PC-3 (cell line): ENCODE measurements at regions not wholly inside any gene's neighbourhood (a gene's known extent, or its start where the extent isn't known, plus 50 kb on each side); places are given as distances from the start of the nearest gene placed in this dataset.
"Not testable (repeated sequence)": the region's sequence is repeated elsewhere in the genome, so short reads cannot be mapped to it uniquely, and the experiment has no call there.

ENCODE experiments used
- ATAC-seq: fragments of 200-7000 bp; cut with Tn5 transposase; 2 replicates; pipeline ENCODE4 v1.9.1; 2020; ENCODE audit warnings: mild to moderate bottlenecking, moderate library complexity
- BruUV-seq: library from RNA; stranded (reverse); fragments of 400-500 nt; replicated peaks from 2 replicates; lab custom pipeline; 2021; lab: Mats Ljungman, UMichigan
- CTCF ChIA-PET: fragments of 300-600 bp; sonication (Branson Sonifier 250); formaldehyde crosslinking; loops from one replicate; lab custom pipeline; 2022; ENCODE audit warnings: antibody characterized with exemption; lab: Charles Lee
- POLR2A ChIA-PET: fragments of 300-600 bp; sonication (Branson Sonifier 250); formaldehyde crosslinking; loops from one replicate; lab custom pipeline; 2022; ENCODE audit warnings: antibody characterized with exemption; ENCODE audit not compliant: unreplicated experiment; lab: Charles Lee
- DNase-seq: peaks from one replicate; pipeline ENCODE4 v3.0.0-alpha.2; 2015
- H2AFZ ChIP-seq: fragments of 300-600 bp; sonication (generic); 2 replicates; pipeline ENCODE4 v1.6.0; 2016; ENCODE audit warnings: antibody characterized with exemption, low read length
- H3F3A ChIP-seq: fragments of 300-600 bp; sonication (generic); one replicate; pipeline ENCODE4 v1.6.0; 2017; ENCODE audit warnings: antibody characterized with exemption, low read length, control low read depth, mild to moderate bottlenecking; ENCODE audit not compliant: unreplicated experiment
- H3K27ac ChIP-seq: fragments of 300-600 bp; sonication (generic); 2 replicates; pipeline ENCODE4 v1.5.1; 2016; ENCODE audit warnings: mild to moderate bottlenecking, low read length
- H3K27me3 ChIP-seq: fragments of 300-600 bp; sonication (generic); 2 replicates; pipeline ENCODE4 v1.6.1; 2016; ENCODE audit warnings: low read length, mixed read lengths
- H3K36me3 ChIP-seq: fragments of 300-600 bp; sonication (generic); 2 replicates; pipeline ENCODE4 v1.6.1; 2016; ENCODE audit warnings: low read depth, mixed run types, low read length, mixed read lengths
- H3K4me1 ChIP-seq: fragments of 300-600 bp; sonication (generic); 2 replicates; pipeline ENCODE4 v1.5.1; 2016; ENCODE audit warnings: low read length; ENCODE audit not compliant: insufficient read depth
- H3K4me2 ChIP-seq: fragments of 300-600 bp; sonication (generic); 2 replicates; pipeline ENCODE4 v1.6.0; 2016; ENCODE audit warnings: low read length
- H3K4me3 ChIP-seq: fragments of 300-600 bp; sonication (generic); 2 replicates; pipeline ENCODE4 v1.5.1; 2016; ENCODE audit warnings: mild to moderate bottlenecking, low read length, mixed read lengths
- H3K79me2 ChIP-seq: fragments of 300-600 bp; sonication (generic); 2 replicates; pipeline ENCODE4 v1.6.1; 2017; ENCODE audit warnings: low read length, mixed read lengths
- H3K9ac ChIP-seq: fragments of 300-600 bp; sonication (generic); 2 replicates; pipeline ENCODE4 v1.6.0; 2016; ENCODE audit warnings: mild to moderate bottlenecking, low read length
- H3K9me2 ChIP-seq: fragments of 300-600 bp; sonication (generic); replicated peaks from 2 replicates; pipeline ENCODE4 v1.6.1; 2016; ENCODE audit warnings: mixed run types, low read length, mixed read lengths
- H3K9me3 ChIP-seq: fragments of 300-600 bp; sonication (generic); 2 replicates; pipeline ENCODE4 v1.6.1; 2016; ENCODE audit warnings: low read length, mixed read lengths
- H4K20me1 ChIP-seq: fragments of 300-600 bp; sonication (generic); 2 replicates; pipeline ENCODE4 v1.6.1; 2016; ENCODE audit warnings: low read length, mixed read lengths
- EZH2 ChIP-seq: fragments of 300-600 bp; sonication (generic); IDR thresholded peaks from one replicate; pipeline ENCODE4 v1.6.1; 2017; ENCODE audit warnings: antibody characterized with exemption, mild to moderate bottlenecking, low read length; ENCODE audit not compliant: unreplicated experiment
- EZH2phosphoT487 ChIP-seq: fragments of 300-600 bp; sonication (generic); IDR thresholded peaks from 2 replicates; pipeline ENCODE4 v1.6.1; 2018; ENCODE audit warnings: mild to moderate bottlenecking, antibody characterized with exemption, low read length, borderline replicate concordance
- intact Hi-C: fragments of 100-400 bp; cut with micrococcal nuclease; formaldehyde crosslinking; loops from 2 replicates; pipeline ENCODE4 v1.9.0; 2023
- TF ChIP-seq, protein P1 (sequence below): fragments of 300-600 bp; sonication (generic); conservative IDR thresholded peaks from 2 replicates; pipeline ENCODE4 v1.5.1; 2017; ENCODE audit warnings: antibody characterized with exemption, low read depth, mild to moderate bottlenecking, low read length

DNA sequence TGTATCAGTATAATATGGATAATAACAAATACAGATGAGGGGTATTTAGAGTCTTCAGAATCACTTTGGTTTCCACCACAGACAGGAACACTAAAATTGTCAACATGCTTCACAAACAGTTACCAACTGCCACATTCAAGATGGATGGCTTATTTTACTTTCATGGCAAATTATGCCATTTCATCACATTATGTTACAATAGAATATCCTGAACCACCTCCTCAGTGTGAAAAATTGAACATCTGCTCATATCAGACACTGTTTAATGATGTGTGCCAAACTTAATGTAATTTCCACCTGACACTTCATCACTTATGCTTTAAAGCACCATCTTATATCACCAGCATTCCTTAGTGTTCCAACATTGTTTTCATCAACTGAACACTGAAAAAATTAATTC, 357.4 kb downstream of the KCNN2 start:
- no peak overlapping the region for H3K27ac ChIP-seq
- H3F3A ChIP-seq = no peaks in the 10 kb centered on the region
- ChIA-PET CTCF (no interaction called here), POLR2A (no interaction called here)
- no peaks in the 10 kb centered on the region for H3K36me3 ChIP-seq
- H3K9me3 ChIP-seq = no peaks in the 10 kb centered on the region
- no peaks in the 10 kb centered on the region for H3K79me2 ChIP-seq
- H3K4me1 ChIP-seq = no peaks in the 10 kb centered on the region
- H3K9me2 ChIP-seq = no peaks in the 10 kb centered on the region
- DNase-seq (no peak), ATAC-seq (no peak)
- TF ChIP-seq EZH2phosphoT487 (no peak), EZH2 (no peak)
- TF ChIP-seq, protein P1, sequence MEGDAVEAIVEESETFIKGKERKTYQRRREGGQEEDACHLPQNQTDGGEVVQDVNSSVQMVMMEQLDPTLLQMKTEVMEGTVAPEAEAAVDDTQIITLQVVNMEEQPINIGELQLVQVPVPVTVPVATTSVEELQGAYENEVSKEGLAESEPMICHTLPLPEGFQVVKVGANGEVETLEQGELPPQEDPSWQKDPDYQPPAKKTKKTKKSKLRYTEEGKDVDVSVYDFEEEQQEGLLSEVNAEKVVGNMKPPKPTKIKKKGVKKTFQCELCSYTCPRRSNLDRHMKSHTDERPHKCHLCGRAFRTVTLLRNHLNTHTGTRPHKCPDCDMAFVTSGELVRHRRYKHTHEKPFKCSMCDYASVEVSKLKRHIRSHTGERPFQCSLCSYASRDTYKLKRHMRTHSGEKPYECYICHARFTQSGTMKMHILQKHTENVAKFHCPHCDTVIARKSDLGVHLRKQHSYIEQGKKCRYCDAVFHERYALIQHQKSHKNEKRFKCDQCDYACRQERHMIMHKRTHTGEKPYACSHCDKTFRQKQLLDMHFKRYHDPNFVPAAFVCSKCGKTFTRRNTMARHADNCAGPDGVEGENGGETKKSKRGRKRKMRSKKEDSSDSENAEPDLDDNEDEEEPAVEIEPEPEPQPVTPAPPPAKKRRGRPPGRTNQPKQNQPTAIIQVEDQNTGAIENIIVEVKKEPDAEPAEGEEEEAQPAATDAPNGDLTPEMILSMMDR = no peak
- intact Hi-C loops = no loop called here
- no peak overlapping the region for H2AFZ ChIP-seq
- no peak overlapping the region for H3K4me2 ChIP-seq
- H4K20me1 ChIP-seq = no peaks in the 10 kb centered on the region
- BruUV-seq = no TSS peak
- H3K27me3 ChIP-seq = no peaks in the 10 kb centered on the region
- H3K4me3 ChIP-seq = no peak overlapping the region
- H3K9ac ChIP-seq = no peak overlapping the region

DNA sequence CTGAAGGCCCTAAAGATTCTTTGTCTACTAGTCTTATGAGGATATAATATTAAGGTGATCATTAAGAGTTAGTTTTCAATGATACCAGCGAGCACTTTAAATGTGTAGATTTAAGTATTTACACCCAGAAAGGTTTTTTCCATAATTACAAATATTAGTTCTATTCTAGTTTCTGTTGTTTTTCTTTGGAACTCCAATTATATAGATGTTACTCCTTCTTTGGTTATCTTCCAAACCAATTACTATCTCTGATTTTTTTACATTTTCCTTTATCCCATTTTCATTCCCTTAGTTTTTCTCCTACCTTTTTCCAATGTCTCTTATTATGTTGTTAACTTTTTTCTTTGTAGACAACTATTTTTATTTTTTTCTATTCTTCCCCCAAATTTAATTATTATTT, 355.1 kb downstream of the KCNN2 start:
- no peaks in the 10 kb centered on the region for H3K27me3 ChIP-seq
- no peaks in the 10 kb centered on the region for H3K9me3 ChIP-seq
- no peaks in the 10 kb centered on the region for H4K20me1 ChIP-seq
- H3K79me2 ChIP-seq = no peaks in the 10 kb centered on the region
- CTCF ChIA-PET = no interaction called here
- no peak overlapping the region for H3K4me2 ChIP-seq
- BruUV-seq = no TSS peak
- intact Hi-C loops = no loop called here
- no peak for ATAC-seq
- DNase-seq = no peak
- H2AFZ ChIP-seq = no peak overlapping the region
- H3K36me3 ChIP-seq = no peaks in the 10 kb centered on the region
- H3K4me1 ChIP-seq = no peaks in the 10 kb centered on the region
- H3K4me3 ChIP-seq = no peak overlapping the region
- POLR2A ChIA-PET = no interaction called here
- H3K27ac ChIP-seq = no peak overlapping the region
- no peak overlapping the region for H3K9ac ChIP-seq
- H3F3A ChIP-seq = no peaks in the 10 kb centered on the region
- TF ChIP-seq, protein P1 = no peak
- no peak for TF ChIP-seq EZH2phosphoT487
- no peak for TF ChIP-seq EZH2
- H3K9me2 ChIP-seq = no peaks in the 10 kb centered on the region

DNA sequence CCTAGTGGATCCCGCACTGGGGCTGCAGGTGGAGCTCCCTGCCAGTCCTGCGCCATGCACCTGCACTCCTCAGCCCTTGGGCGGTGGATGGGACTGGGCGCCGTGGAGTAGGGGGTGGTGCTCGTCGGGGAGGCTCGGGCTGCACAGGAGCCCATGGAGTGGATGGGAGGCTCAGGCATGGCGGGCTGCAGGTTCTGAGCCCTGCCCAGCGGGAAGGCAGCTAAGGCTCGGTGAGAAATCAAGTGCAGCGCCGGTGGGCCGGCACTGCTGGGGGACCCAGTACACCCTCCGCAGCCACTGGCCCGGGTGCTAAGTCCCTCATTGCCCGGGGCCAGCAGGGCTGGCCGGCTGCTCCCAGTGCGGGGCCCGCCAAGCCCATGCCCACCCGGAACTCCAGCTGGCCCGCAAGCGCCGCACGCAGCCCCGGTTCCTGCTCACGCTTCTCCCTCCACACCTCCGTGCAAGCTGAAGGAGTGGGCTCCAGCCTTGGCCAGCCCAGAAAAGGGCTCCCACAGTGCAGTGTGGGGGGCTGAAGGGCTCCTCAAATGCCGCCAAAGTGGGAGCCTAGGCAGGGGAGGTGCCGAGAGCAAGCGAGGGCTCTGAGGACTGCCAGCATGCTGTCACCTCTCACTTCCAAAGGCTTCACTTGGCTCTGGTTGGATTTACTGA, 342.5 kb downstream of the KCNN2 start:
- H3K9me3 ChIP-seq, H3K4me2 ChIP-seq, H3K27ac ChIP-seq, H3K9me2 ChIP-seq, H2AFZ ChIP-seq, H3K36me3 ChIP-seq, DNase-seq, H3K4me1 ChIP-seq, H3F3A ChIP-seq, H4K20me1 ChIP-seq, H3K9ac ChIP-seq, H3K27me3 ChIP-seq, BruUV-seq, CTCF ChIA-PET, POLR2A ChIA-PET, ATAC-seq, H3K4me3 ChIP-seq, intact Hi-C loops, H3K79me2 ChIP-seq: not testable (repeated sequence)
